B cell (primary cell): ENCODE measurements at regions not wholly inside any gene's neighbourhood (a gene's known extent, or its start where the extent isn't known, plus 50 kb on each side); places are given as distances from the start of the nearest gene placed in this dataset.

ENCODE experiments used
- ATAC-seq: fragments of 200-7000 bp; cut with Tn5 transposase; one replicate; pipeline ENCODE4 v1.10.0; 2021; ENCODE audit warnings: low read depth, mild to moderate bottlenecking, moderate number of reproducible peaks, moderate library complexity
- CTCF ChIA-PET: fragments of 350-600 bp; sonication (Branson Sonifier 250); formaldehyde crosslinking; loops from one replicate; lab custom pipeline; 2021; ENCODE audit warnings: antibody characterized with exemption, inconsistent platforms; lab: Charles Lee
- POLR2A ChIA-PET: fragments of 350-600 bp; sonication (Branson Sonifier 250); formaldehyde crosslinking; loops from one replicate; lab custom pipeline; 2021; ENCODE audit warnings: antibody characterized with exemption; lab: Charles Lee
- DNase-seq: peaks from one replicate; pipeline ENCODE4 v3.0.0; 2013
- H2AFZ ChIP-seq: 2 replicates; pipeline ENCODE4 v1.6.1; 2012; ENCODE audit warnings: mild to moderate bottlenecking, low read depth, low read length; ENCODE audit not compliant: insufficient read depth, poor library complexity, severe bottlenecking
- H3K27ac ChIP-seq, 2 donors: 1 replicate in 1 of 2; 2 replicates in 1 of 2; pipeline ENCODE4 v1.5.1; 2012 to 2013; ENCODE audit warnings: low read length in 2 of 2, mild to moderate bottlenecking in 2 of 2, moderate library complexity in 1 of 2
- H3K27me3 ChIP-seq, 4 experiments: fragments of 200-600 bp in 1 of 4; sonication (generic) in 1 of 4; replicated peaks in 1 of 4; 1 replicate in 2 of 4; 2 replicates in 2 of 4; pipeline versions ENCODE4 v1.6.1 to v1.7.0; 2013 to 2016; ENCODE audit warnings: low read length in 3 of 4, mild to moderate bottlenecking in 2 of 4, mixed read lengths in 1 of 4, moderate library complexity in 1 of 4; ENCODE audit not compliant: insufficient read depth in 4 of 4, control insufficient read depth in 3 of 4; ENCODE audit errors: control extremely low read depth in 1 of 4
- H3K36me3 ChIP-seq, 2 experiments: replicated peaks in 1 of 2; 1 replicate in 1 of 2; 2 replicates in 1 of 2; pipeline versions ENCODE4 v1.6.1 to v1.7.1; 2013; ENCODE audit warnings: low read length in 1 of 2; ENCODE audit not compliant: insufficient read depth in 2 of 2, control insufficient read depth in 1 of 2; ENCODE audit errors: control extremely low read depth in 1 of 2, extremely low read depth in 1 of 2
- H3K4me1 ChIP-seq, 2 donors: fragments of 200-600 bp in 1 of 2; sonication (generic) in 1 of 2; 1 replicate in 1 of 2; 2 replicates in 1 of 2; pipeline versions ENCODE4 v1.5.1 to v1.6.1; 2013 to 2017; ENCODE audit warnings: low read length in 2 of 2; ENCODE audit not compliant: control insufficient read depth in 2 of 2, insufficient read depth in 2 of 2
- H3K4me2 ChIP-seq: replicated peaks from 2 replicates; pipeline ENCODE3; 2012; ENCODE audit warnings: mild to moderate bottlenecking, low read depth, low read length; ENCODE audit not compliant: poor library complexity, severe bottlenecking
- H3K4me3 ChIP-seq, 5 experiments: fragments of 200-600 bp in 1 of 5; sonication (generic) in 1 of 5; 1 replicate in 3 of 5; 2 replicates in 2 of 5; pipeline versions ENCODE4 v1.5.1 to v1.7.0; 2011 to 2016; ENCODE audit warnings: low read length in 4 of 5, mild to moderate bottlenecking in 4 of 5, low read depth in 2 of 5, control low read depth in 1 of 5, moderate library complexity in 1 of 5; ENCODE audit not compliant: insufficient read depth in 1 of 5; ENCODE audit errors: control extremely low read depth in 1 of 5, extremely low read depth in 1 of 5
- H3K79me2 ChIP-seq: fragments of 200-600 bp; sonication (generic); one replicate; pipeline ENCODE4 v1.6.0; 2016; ENCODE audit warnings: low read length; ENCODE audit not compliant: control insufficient read depth, insufficient read depth
- H3K9ac ChIP-seq: fragments of 200-600 bp; sonication (generic); 2 replicates; pipeline ENCODE4 v1.6.1; 2017; ENCODE audit warnings: mild to moderate bottlenecking, low read length, moderate library complexity
- H3K9me3 ChIP-seq, 3 donors: one replicate each; pipeline versions ENCODE4 v1.6.1 to v1.7.1; 2013; ENCODE audit warnings: low read length in 2 of 3; ENCODE audit not compliant: control insufficient read depth in 2 of 3, insufficient read depth in 1 of 3; ENCODE audit errors: control extremely low read depth in 1 of 3
- H4K20me1 ChIP-seq: 2 replicates; pipeline ENCODE4 v1.6.0; 2012; ENCODE audit warnings: mild to moderate bottlenecking, low read length; ENCODE audit not compliant: insufficient read depth, control insufficient read depth, poor library complexity, severe bottlenecking
- H3K27ac Mint-ChIP-seq: one replicate; pipeline ENCODE4 v1.8.0; 2021; ENCODE audit warnings: mixed read lengths
- H3K27me3 Mint-ChIP-seq: one replicate; pipeline ENCODE4 v1.8.0; 2021; ENCODE audit warnings: mixed read lengths
- H3K4me1 Mint-ChIP-seq: one replicate; pipeline ENCODE4 v1.8.0; 2021; ENCODE audit warnings: mixed read lengths
- H3K4me3 Mint-ChIP-seq: one replicate; pipeline ENCODE4 v1.8.0; 2021; ENCODE audit warnings: mixed read lengths
- H3K9me3 Mint-ChIP-seq: one replicate; pipeline ENCODE4 v1.8.0; 2022; ENCODE audit warnings: mixed read lengths; ENCODE audit not compliant: insufficient read depth
- CTCF ChIP-seq: fragments of 200-600 bp; IDR thresholded peaks from one replicate; pipeline ENCODE4 v1.8.0; 2022; ENCODE audit warnings: antibody characterized with exemption, mild to moderate bottlenecking
- EZH2 ChIP-seq: IDR thresholded peaks from 2 replicates; pipeline ENCODE4 v1.6.1; 2012; ENCODE audit warnings: borderline replicate concordance, low read depth, mild to moderate bottlenecking, moderate library complexity, low read length; ENCODE audit not compliant: insufficient read depth, poor library complexity, severe bottlenecking
- WGBS: methylation state at CpG from one replicate; pipeline ENCODE4 v1.1.5; 2013; ENCODE audit warnings: missing lambda C conversion rate; ENCODE audit not compliant: insufficient coverage; 5-methylcytosine and 5-hydroxymethylcytosine counted together
- intact Hi-C: fragments of 100-400 bp; cut with micrococcal nuclease; formaldehyde crosslinking; loops from one replicate; pipeline ENCODE4 v1.10.0; 2022

- Mint-ChIP-seq H3K4me1 (no peaks in the 10 kb centered on the region), H3K4me3 (no peak overlapping the region), H3K9me3 (no peaks in the 10 kb centered on the region), H3K27me3 (peaks cover 26% of the 10 kb centered on the region), H3K27ac (no peak overlapping the region)
- no peak for DNase-seq
- H3K9me3 ChIP-seq: no peaks in the 10 kb centered on the region
- no peak overlapping the region for H3K27ac ChIP-seq
- no peaks in the 10 kb centered on the region for H3K79me2 ChIP-seq
- CTCF ChIA-PET: interaction anchor here (1.1 kb wide), 1 partner anchor 74 kb away, joined by 3 read pairs; no protein-coding TSS in a partner anchor
- intact Hi-C loops: no loop called here
- no peaks in the 10 kb centered on the region for H3K36me3 ChIP-seq
- ATAC-seq: no peak
- H3K27me3 ChIP-seq: peaks cover 0 to 10% (median 1%) of the 10 kb centered on the region in 4 experiments
- H3K4me1 ChIP-seq: no peaks in the 10 kb centered on the region
- H4K20me1 ChIP-seq: no peaks in the 10 kb centered on the region
- H3K9ac ChIP-seq: no peak overlapping the region
- H3K4me2 ChIP-seq: no peak overlapping the region
- no CpG with 5 or more reads among the region's 1 CpG for WGBS
- no peak overlapping the region for H2AFZ ChIP-seq
- POLR2A ChIA-PET: no interaction called here
- TF ChIP-seq EZH2: no peak
- TF ChIP-seq CTCF: no peak
- H3K4me3 ChIP-seq: no peak overlapping the region
These were observed 125.3 kb downstream of the WIF1 start for GRCh38 chr12:64995816-64996215.

- POLR2A ChIA-PET: no interaction called here
- Mint-ChIP-seq H3K4me3 (no peak overlapping the region), H3K27me3 (peaks cover 29% of the 10 kb centered on the region), H3K27ac (no peak overlapping the region), H3K4me1 (no peaks in the 10 kb centered on the region), H3K9me3 (peaks cover 5% of the 10 kb centered on the region)
- H3K4me3 ChIP-seq: no peak overlapping the region
- no peak overlapping the region for H3K27ac ChIP-seq
- no peaks in the 10 kb centered on the region for H3K9me3 ChIP-seq
- DNase-seq: no peak
- peaks cover 0 to 11% (median 0%) of the 10 kb centered on the region in 4 experiments for H3K27me3 ChIP-seq
- no peak overlapping the region for H3K4me2 ChIP-seq
- intact Hi-C loops: no loop called here
- no peak for ATAC-seq
- no peak overlapping the region for H2AFZ ChIP-seq
- no peaks in the 10 kb centered on the region for H3K36me3 ChIP-seq
- WGBS: no CpG with 5 or more reads among the region's 2 CpGs
- H3K9ac ChIP-seq: no peak overlapping the region
- H3K4me1 ChIP-seq: no peaks in the 10 kb centered on the region
- no peaks in the 10 kb centered on the region for H4K20me1 ChIP-seq
- TF ChIP-seq EZH2: no peak
- TF ChIP-seq CTCF: no peak
- no peaks in the 10 kb centered on the region for H3K79me2 ChIP-seq
- CTCF ChIA-PET: no interaction called here
These were observed 123.2 kb downstream of the WIF1 start for GRCh38 chr12:64997858-64998257.
